ENCODE measurements at regions not wholly inside any gene's neighbourhood (a gene's known extent, or its start where the extent isn't known, plus 50 kb on each side); places are given as distances from the start of the nearest gene placed in this dataset.

DNA sequence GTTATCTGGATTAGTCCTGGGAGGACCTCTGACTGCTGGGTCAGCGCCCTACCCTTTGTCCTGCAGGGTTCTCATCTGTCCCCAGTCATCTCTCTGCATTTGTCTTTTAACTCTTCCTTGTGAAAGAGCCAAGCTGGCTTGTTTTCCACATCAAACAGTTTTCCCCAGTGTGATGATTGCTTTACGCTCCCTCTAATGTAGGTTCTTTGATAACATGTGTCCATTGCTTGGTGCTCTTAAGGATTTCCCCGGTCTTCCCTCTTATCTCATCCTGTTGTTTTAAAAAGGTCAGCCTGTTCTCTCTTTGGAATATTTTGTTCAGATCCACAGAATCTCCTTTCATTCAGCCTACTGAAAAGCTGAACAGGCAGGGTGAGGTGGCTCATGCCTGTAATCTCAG lies 792.1 kb upstream of the RAB6C start:
- Histone ChIP-seq H3K27ac (ENCODE audit: low read depth, low read length) (no peak overlapping the region), H3K9me3 (ENCODE audit: control insufficient read depth, insufficient read depth, low read length) (no peaks in the 10 kb centered on the region), H3K9me2 (replicated peaks; ENCODE audit: control insufficient read depth, low read length) (no peaks in the 10 kb centered on the region), H3K79me2 (ENCODE audit: control insufficient read depth, low read length) (no peaks in the 10 kb centered on the region), H3K4me3 (ENCODE audit: low read length) (no peak overlapping the region), H3K27me3 (ENCODE audit: control insufficient read depth, low read length) (peaks cover 3% of the 10 kb centered on the region; the same call in 1 of the 2 replicates), H3F3A (ENCODE audit: control insufficient read depth, insufficient read depth) (no peaks in the 10 kb centered on the region), H3K4me1 (ENCODE audit: control insufficient read depth, low read length) (no peaks in the 10 kb centered on the region), H3K4me2 (ENCODE audit: low read length) (no peak overlapping the region), H3K36me3 (ENCODE audit: control insufficient read depth, low read length) (no peaks in the 10 kb centered on the region), H4K20me1 (ENCODE audit: control insufficient read depth, insufficient read depth, low read depth, low read length) (no peaks in the 10 kb centered on the region)
- TF ChIP-seq CTCF (IDR thresholded peaks at IDR 0.05; ENCODE audit: low read depth, low read length, poor library complexity, severe bottlenecking) = no peak

DNA sequence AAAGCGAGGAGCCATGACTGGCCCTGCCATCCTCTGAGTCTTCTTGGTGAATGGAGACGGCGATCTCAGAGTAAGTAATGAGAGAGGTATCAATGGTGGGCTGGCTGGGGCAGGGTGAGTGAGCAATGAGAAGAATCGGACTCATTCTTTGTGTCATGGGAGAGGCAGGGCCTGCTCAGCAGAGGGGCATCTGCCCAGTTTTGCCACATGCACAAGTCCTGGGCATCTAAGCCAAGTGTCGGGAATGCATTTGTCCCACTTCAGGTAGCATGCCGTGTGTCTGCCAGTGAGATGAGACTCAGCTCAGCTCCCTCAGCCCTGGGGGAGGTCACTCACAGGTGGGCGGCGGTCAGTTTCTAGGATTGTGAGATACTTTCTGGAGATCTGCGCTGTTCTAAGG lies 791.0 kb upstream of the RAB6C start:
- Histone ChIP-seq H4K20me1 (ENCODE audit: control insufficient read depth, insufficient read depth, low read depth, low read length) (no peaks in the 10 kb centered on the region), H3K9me2 (replicated peaks; ENCODE audit: control insufficient read depth, low read length) (no peaks in the 10 kb centered on the region), H3K36me3 (ENCODE audit: control insufficient read depth, low read length) (no peaks in the 10 kb centered on the region), H3K4me1 (ENCODE audit: control insufficient read depth, low read length) (no peaks in the 10 kb centered on the region), H3K79me2 (ENCODE audit: control insufficient read depth, low read length) (no peaks in the 10 kb centered on the region), H3K4me3 (ENCODE audit: low read length) (no peak overlapping the region), H3F3A (ENCODE audit: control insufficient read depth, insufficient read depth) (no peaks in the 10 kb centered on the region), H3K9me3 (ENCODE audit: control insufficient read depth, insufficient read depth, low read length) (no peaks in the 10 kb centered on the region), H3K27ac (ENCODE audit: low read depth, low read length) (no peak overlapping the region), H3K27me3 (ENCODE audit: control insufficient read depth, low read length) (no peaks in the 10 kb centered on the region), H3K4me2 (ENCODE audit: low read length) (no peak overlapping the region)
- TF ChIP-seq CTCF (IDR thresholded peaks at IDR 0.05; ENCODE audit: low read depth, low read length, poor library complexity, severe bottlenecking) (no peak), EZH2phosphoT487 (IDR thresholded peaks at IDR 0.05; ENCODE audit: borderline replicate concordance, low read length) (no peak)

DNA sequence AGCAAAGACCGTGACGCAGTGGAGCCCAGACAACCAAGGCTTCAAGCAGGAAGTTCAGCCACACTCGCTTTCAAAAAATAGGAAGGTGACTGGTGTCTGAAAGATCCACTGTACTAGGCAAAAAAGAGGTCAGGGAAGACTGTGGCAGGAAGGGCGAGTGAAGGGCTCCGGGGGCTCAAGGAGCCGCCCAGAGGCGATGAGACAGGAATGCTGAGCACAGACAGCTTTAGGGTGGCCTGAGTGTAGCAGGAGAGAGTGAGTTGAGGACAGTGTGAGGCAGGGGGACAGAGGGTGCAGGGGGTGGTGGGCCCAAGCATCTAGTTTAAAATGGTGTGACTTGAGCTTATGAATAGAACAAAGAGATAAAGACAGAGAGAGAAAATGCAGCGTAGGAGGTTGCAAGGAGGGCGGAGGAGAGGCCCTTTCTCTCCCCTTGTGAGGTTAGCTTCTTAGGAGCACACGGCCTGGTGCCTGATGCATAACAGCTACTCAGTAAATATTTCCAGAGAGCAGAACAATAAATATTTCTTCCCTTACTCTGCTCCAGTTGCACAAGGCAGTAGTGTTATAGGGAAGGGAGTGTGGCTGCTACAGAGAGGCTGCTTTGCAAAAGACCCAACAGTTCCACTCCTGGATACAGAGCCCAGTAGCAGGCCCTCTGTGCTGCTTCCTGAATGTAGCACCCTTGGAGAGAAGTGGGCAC lies 789.7 kb upstream of the RAB6C start:
- Histone ChIP-seq H3K27me3 (ENCODE audit: control insufficient read depth, low read length) (no peaks in the 10 kb centered on the region), H4K20me1 (ENCODE audit: control insufficient read depth, insufficient read depth, low read depth, low read length) (no peaks in the 10 kb centered on the region), H3K4me2 (ENCODE audit: low read length) (no peak overlapping the region), H3K36me3 (ENCODE audit: control insufficient read depth, low read length) (no peaks in the 10 kb centered on the region), H3K27ac (ENCODE audit: low read depth, low read length) (no peak overlapping the region), H3K4me3 (ENCODE audit: low read length) (no peak overlapping the region), H3F3A (ENCODE audit: control insufficient read depth, insufficient read depth) (no peaks in the 10 kb centered on the region), H3K9me3 (ENCODE audit: control insufficient read depth, insufficient read depth, low read length) (no peaks in the 10 kb centered on the region), H3K9me2 (replicated peaks; ENCODE audit: control insufficient read depth, low read length) (no peaks in the 10 kb centered on the region), H3K4me1 (ENCODE audit: control insufficient read depth, low read length) (no peaks in the 10 kb centered on the region), H3K79me2 (ENCODE audit: control insufficient read depth, low read length) (no peaks in the 10 kb centered on the region)
- TF ChIP-seq CTCF (IDR thresholded peaks at IDR 0.05; ENCODE audit: low read depth, low read length, poor library complexity, severe bottlenecking) (no peak), EZH2phosphoT487 (IDR thresholded peaks at IDR 0.05; ENCODE audit: borderline replicate concordance, low read length) (no peak)

Measured in DOHH2 (cell line).